ENCODE measurements at regions not wholly inside any gene's neighbourhood (a gene's known extent, or its start where the extent isn't known, plus 50 kb on each side); places are given as distances from the start of the nearest gene placed in this dataset.

DNA sequence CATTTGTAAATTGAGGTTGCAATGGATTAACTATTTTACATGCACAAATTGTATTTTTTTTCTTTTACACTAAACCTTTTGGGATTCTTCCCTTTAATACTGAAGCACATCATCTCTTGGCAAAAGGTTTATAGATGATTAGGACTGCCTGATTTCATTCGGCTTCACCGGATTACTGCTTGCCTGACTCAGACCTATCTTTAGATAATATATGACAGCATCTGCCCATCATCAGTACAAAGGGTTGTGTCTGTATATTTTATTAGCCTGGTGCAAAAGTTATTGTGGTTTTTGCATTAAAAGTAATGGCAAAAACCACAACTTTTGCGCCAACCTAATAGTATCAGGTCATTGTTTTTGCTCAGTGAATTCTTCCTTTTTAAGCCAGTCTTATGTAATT is 316.2 kb upstream of the HTR2A start:
- Histone ChIP-seq H4K5ac (ENCODE audit: insufficient read length, low read depth, low read length) (no peak overlapping the region), H3K4me1 (ENCODE audit: insufficient read depth, low read length) (peaks cover 11% of the 10 kb centered on the region), H4K20me1 (ENCODE audit: control insufficient read depth, insufficient read depth, insufficient read length) (no peaks in the 10 kb centered on the region), H3K18ac (ENCODE audit: insufficient read length, low read depth, low read length) (no peak overlapping the region), H2BK120ac (ENCODE audit: low read depth, low read length, poor library complexity, severe bottlenecking) (no peak overlapping the region), H2BK12ac (ENCODE audit: insufficient read length, low read depth, low read length) (no peak overlapping the region), H3K27ac (ENCODE audit: insufficient read length, low read depth, low read length) (no peak overlapping the region), H2BK20ac (ENCODE audit: low read depth, low read length, poor library complexity, severe bottlenecking) (no peak overlapping the region), H3K9me3 (ENCODE audit: control insufficient read depth, low read depth, low read length) (no peaks in the 10 kb centered on the region), H3K14ac (ENCODE audit: insufficient read depth, low read length) (no peak overlapping the region), H3K79me1 (ENCODE audit: insufficient read depth, low read depth, low read length, poor library complexity, severe bottlenecking) (no peaks in the 10 kb centered on the region), H4K8ac (replicated peaks; ENCODE audit: insufficient read length, low read depth, low read length) (no peak overlapping the region), H4K91ac (ENCODE audit: insufficient read length, low read depth, low read length) (no peak overlapping the region), H3K4ac (ENCODE audit: low read depth, low read length) (no peak overlapping the region), H3K9ac (ENCODE audit: extremely low read depth, insufficient read length, low read length) (no peak overlapping the region), H3K56ac (ENCODE audit: insufficient read length, low read depth, low read length) (no peak overlapping the region), H3T11ph (ENCODE audit: low read length) (no peak overlapping the region), H2AFZ (ENCODE audit: low read length) (no peak overlapping the region), H3K23ac (ENCODE audit: insufficient read length, low read depth, low read length) (no peak overlapping the region), H2BK5ac (ENCODE audit: insufficient read length, low read length) (no peak overlapping the region), H3K4me2 (ENCODE audit: insufficient read depth, insufficient read length, low read length) (no peak overlapping the region), H3K27me3 (ENCODE audit: insufficient read depth, low read length) (no peaks in the 10 kb centered on the region), H2BK15ac (ENCODE audit: low read depth, low read length) (no peak overlapping the region), H3K79me2 (ENCODE audit: insufficient read depth, low read length) (no peaks in the 10 kb centered on the region), H2AK5ac (ENCODE audit: insufficient read length, low read length) (no peak overlapping the region), H3K23me2 (ENCODE audit: insufficient read length, low read depth, low read length, poor library complexity, severe bottlenecking) (no peaks in the 10 kb centered on the region)
- no CpG with 5 or more reads among the region's 3 CpGs for WGBS (ENCODE audit: extremely low coverage, insufficient read length, low lambda C conversion rate)
- DNase-seq: no peak
- TF ChIP-seq, protein P1, sequence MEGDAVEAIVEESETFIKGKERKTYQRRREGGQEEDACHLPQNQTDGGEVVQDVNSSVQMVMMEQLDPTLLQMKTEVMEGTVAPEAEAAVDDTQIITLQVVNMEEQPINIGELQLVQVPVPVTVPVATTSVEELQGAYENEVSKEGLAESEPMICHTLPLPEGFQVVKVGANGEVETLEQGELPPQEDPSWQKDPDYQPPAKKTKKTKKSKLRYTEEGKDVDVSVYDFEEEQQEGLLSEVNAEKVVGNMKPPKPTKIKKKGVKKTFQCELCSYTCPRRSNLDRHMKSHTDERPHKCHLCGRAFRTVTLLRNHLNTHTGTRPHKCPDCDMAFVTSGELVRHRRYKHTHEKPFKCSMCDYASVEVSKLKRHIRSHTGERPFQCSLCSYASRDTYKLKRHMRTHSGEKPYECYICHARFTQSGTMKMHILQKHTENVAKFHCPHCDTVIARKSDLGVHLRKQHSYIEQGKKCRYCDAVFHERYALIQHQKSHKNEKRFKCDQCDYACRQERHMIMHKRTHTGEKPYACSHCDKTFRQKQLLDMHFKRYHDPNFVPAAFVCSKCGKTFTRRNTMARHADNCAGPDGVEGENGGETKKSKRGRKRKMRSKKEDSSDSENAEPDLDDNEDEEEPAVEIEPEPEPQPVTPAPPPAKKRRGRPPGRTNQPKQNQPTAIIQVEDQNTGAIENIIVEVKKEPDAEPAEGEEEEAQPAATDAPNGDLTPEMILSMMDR (conservative IDR thresholded peaks at IDR 0.05): no peak
- Mint-ChIP-seq H3K4me3 (no peak overlapping the region), H3K36me3 (ENCODE audit: insufficient read depth in 1 of 3, low read depth in 3 of 3) (no peaks in the 10 kb centered on the region), H3K27me3 (ENCODE audit: low read depth) (no peaks in the 10 kb centered on the region), H3K9me3 (no peaks in the 10 kb centered on the region), H3K27ac (no peak overlapping the region), H3K4me1 (peaks cover 12 to 30% of the 10 kb centered on the region in 2 experiments)

All from H9 (cell line).